Trophoblast cell (in vitro differentiated cells and primary cell): ENCODE measurements at regions not wholly inside any gene's neighbourhood (a gene's known extent, or its start where the extent isn't known, plus 50 kb on each side); places are given as distances from the start of the nearest gene placed in this dataset.
"Not testable (repeated sequence)": the region's sequence is repeated elsewhere in the genome, so short reads cannot be mapped to it uniquely, and the experiment has no call there.

ENCODE experiments used
- DNase-seq, 2 donors: peaks; one replicate each; pipeline ENCODE4 v3.0.0-alpha.2; 2016
- H2AFZ ChIP-seq: 2 replicates; pipeline ENCODE4 v1.6.1; 2013; ENCODE audit warnings: low read length, moderate library complexity, mild to moderate bottlenecking; ENCODE audit not compliant: insufficient read depth, poor library complexity
- H2AK5ac ChIP-seq: 2 replicates; pipeline ENCODE4 v1.6.1; 2013; ENCODE audit warnings: mild to moderate bottlenecking, low read length
- H2BK120ac ChIP-seq: 2 replicates; pipeline ENCODE4 v1.6.1; 2013; ENCODE audit warnings: low read length, mild to moderate bottlenecking, moderate library complexity; ENCODE audit not compliant: insufficient read depth, poor library complexity
- H2BK12ac ChIP-seq: 2 replicates; pipeline ENCODE4 v1.6.1; 2013; ENCODE audit warnings: mild to moderate bottlenecking, low read length, moderate library complexity
- H2BK5ac ChIP-seq: 2 replicates; pipeline ENCODE4 v1.6.1; 2013; ENCODE audit warnings: low read length, low read depth, moderate library complexity, mild to moderate bottlenecking; ENCODE audit not compliant: poor library complexity
- H3K14ac ChIP-seq: 2 replicates; pipeline ENCODE4 v1.6.1; 2013; ENCODE audit warnings: mild to moderate bottlenecking, low read length
- H3K18ac ChIP-seq: 2 replicates; pipeline ENCODE4 v1.6.1; 2013; ENCODE audit warnings: mild to moderate bottlenecking, low read length
- H3K23ac ChIP-seq: 2 replicates; pipeline ENCODE4 v1.6.1; 2013; ENCODE audit warnings: low read length
- H3K27ac ChIP-seq: 2 replicates; pipeline ENCODE4 v1.5.1; 2013; ENCODE audit warnings: low read depth, mild to moderate bottlenecking, inconsistent platforms, low read length, moderate library complexity
- H3K27me3 ChIP-seq: 2 replicates; pipeline ENCODE4 v1.6.1; 2013; ENCODE audit warnings: inconsistent platforms, mild to moderate bottlenecking, low read length, moderate library complexity; ENCODE audit not compliant: insufficient read depth
- H3K36me3 ChIP-seq, 2 experiments: 1 replicate in 1 of 2; 2 replicates in 1 of 2; pipeline ENCODE4 v1.6.1; 2013; ENCODE audit warnings: low read length in 2 of 2, mild to moderate bottlenecking in 2 of 2, moderate library complexity in 1 of 2; ENCODE audit not compliant: insufficient read depth in 2 of 2, control insufficient read depth in 1 of 2
- H3K4ac ChIP-seq: 2 replicates; pipeline ENCODE4 v1.6.1; 2013; ENCODE audit warnings: low read depth, mild to moderate bottlenecking, low read length, moderate library complexity
- H3K4me1 ChIP-seq, 2 experiments: 1 replicate in 1 of 2; 2 replicates in 1 of 2; pipeline ENCODE4 v1.6.1; 2013; ENCODE audit warnings: low read length in 2 of 2, mild to moderate bottlenecking in 2 of 2, moderate library complexity in 1 of 2; ENCODE audit not compliant: insufficient read depth in 2 of 2, control insufficient read depth in 1 of 2
- H3K4me2 ChIP-seq: 2 replicates; pipeline ENCODE4 v1.6.1; 2013; ENCODE audit warnings: inconsistent platforms, mild to moderate bottlenecking, low read length, moderate library complexity
- H3K4me3 ChIP-seq: 2 replicates; pipeline ENCODE4 v1.5.1; 2013; ENCODE audit warnings: mild to moderate bottlenecking, low read depth, low read length, inconsistent platforms
- H3K79me1 ChIP-seq: one replicate; pipeline ENCODE4 v1.6.1; 2013; ENCODE audit warnings: low read length
- H3K79me2 ChIP-seq: 2 replicates; pipeline ENCODE4 v1.6.1; 2013; ENCODE audit warnings: low read length, mild to moderate bottlenecking; ENCODE audit not compliant: control insufficient read depth, insufficient read depth, poor library complexity
- H3K9ac ChIP-seq: 2 replicates; pipeline ENCODE4 v1.6.1; 2013; ENCODE audit warnings: mild to moderate bottlenecking, low read length
- H3K9me3 ChIP-seq: 2 replicates; pipeline ENCODE4 v1.6.1; 2013; ENCODE audit warnings: low read depth, mild to moderate bottlenecking, control low read depth, inconsistent platforms, low read length; ENCODE audit not compliant: insufficient read depth
- H4K12ac ChIP-seq: 2 replicates; pipeline ENCODE4 v1.6.1; 2013; ENCODE audit warnings: low read depth, mild to moderate bottlenecking, low read length, moderate library complexity
- H4K8ac ChIP-seq: 2 replicates; pipeline ENCODE4 v1.6.1; 2013; ENCODE audit warnings: low read depth, mild to moderate bottlenecking, low read length, moderate library complexity
- H4K91ac ChIP-seq: one replicate; pipeline ENCODE4 v1.6.1; 2013; ENCODE audit warnings: low read depth, mild to moderate bottlenecking, low read length, moderate library complexity
- WGBS: extraction: QIAGEN DNeasy Blood & Tissue Kit; methylation state at CpG from one replicate; pipeline ENCODE4 v1.1.7; 2013; ENCODE audit warnings: missing lambda C conversion rate; ENCODE audit not compliant: insufficient read length, insufficient coverage; ENCODE audit errors: extremely low coverage; 5-methylcytosine and 5-hydroxymethylcytosine counted together

- H4K8ac ChIP-seq, H3K18ac ChIP-seq, H3K36me3 ChIP-seq, H2AK5ac ChIP-seq, H3K79me1 ChIP-seq, H3K4me2 ChIP-seq, H3K27ac ChIP-seq, H4K12ac ChIP-seq, H2BK5ac ChIP-seq, H3K4me1 ChIP-seq, H3K4ac ChIP-seq, H3K79me2 ChIP-seq, H4K91ac ChIP-seq, H3K14ac ChIP-seq, DNase-seq, H3K4me3 ChIP-seq, H2AFZ ChIP-seq, H2BK120ac ChIP-seq, H2BK12ac ChIP-seq, H3K27me3 ChIP-seq, H3K9ac ChIP-seq, H3K9me3 ChIP-seq, H3K23ac ChIP-seq: not testable (repeated sequence)
- WGBS: no CpG with 5 or more reads among the region's 6 CpGs
Measured at GRCh38 chrX:98240061-98240460, 1356.4 kb downstream of the RPA4 start.

- Histone ChIP-seq H3K14ac (no peak overlapping the region), H2AFZ (no peak overlapping the region), H2BK120ac (no peak overlapping the region), H3K9ac (no peak overlapping the region), H2BK5ac (no peak overlapping the region), H3K9me3 (no peaks in the 10 kb centered on the region), H2AK5ac (no peak overlapping the region), H3K36me3 (no peaks in the 10 kb centered on the region), H3K79me1 (no peaks in the 10 kb centered on the region), H3K18ac (no peak overlapping the region), H3K23ac (no peak overlapping the region), H3K4me1 (no peaks in the 10 kb centered on the region), H4K12ac (no peak overlapping the region), H3K4me3 (no peak overlapping the region), H3K4ac (no peak overlapping the region), H3K27ac (no peak overlapping the region), H3K27me3 (no peaks in the 10 kb centered on the region), H4K91ac (no peak overlapping the region), H3K4me2 (no peak overlapping the region), H4K8ac (no peak overlapping the region), H3K79me2 (no peaks in the 10 kb centered on the region), H2BK12ac (no peak overlapping the region)
- no peak for DNase-seq
Measured at GRCh38 chrX:98263135-98263534, 1379.4 kb downstream of the RPA4 start.

- no peaks in the 10 kb centered on the region for H3K79me2 ChIP-seq
- no peaks in the 10 kb centered on the region for H3K4me1 ChIP-seq
- no peaks in the 10 kb centered on the region for H3K9me3 ChIP-seq
- H2BK5ac ChIP-seq: no peak overlapping the region
- no peak overlapping the region for H4K91ac ChIP-seq
- DNase-seq: peak in 1 of 2 donors; percentile 10
- no peak overlapping the region for H3K4me2 ChIP-seq
- H3K14ac ChIP-seq: no peak overlapping the region
- H2BK12ac ChIP-seq: no peak overlapping the region
- no peak overlapping the region for H4K12ac ChIP-seq
- no peak overlapping the region for H3K18ac ChIP-seq
- no peak overlapping the region for H2AK5ac ChIP-seq
- H3K4ac ChIP-seq: no peak overlapping the region
- H2AFZ ChIP-seq: no peak overlapping the region
- no peak overlapping the region for H3K23ac ChIP-seq
- H3K9ac ChIP-seq: no peak overlapping the region
- H4K8ac ChIP-seq: no peak overlapping the region
- H3K4me3 ChIP-seq: no peak overlapping the region
- H3K36me3 ChIP-seq: no peaks in the 10 kb centered on the region
- H3K79me1 ChIP-seq: no peaks in the 10 kb centered on the region
- no peaks in the 10 kb centered on the region for H3K27me3 ChIP-seq
- H3K27ac ChIP-seq: no peak overlapping the region
- no peak overlapping the region for H2BK120ac ChIP-seq
Measured at GRCh38 chrX:98289726-98290125, 1406.0 kb downstream of the RPA4 start.

- Histone ChIP-seq H3K79me1 (no peaks in the 10 kb centered on the region), H2BK5ac (no peak overlapping the region), H2BK12ac (no peak overlapping the region), H3K9ac (no peak overlapping the region), H4K12ac (no peak overlapping the region), H3K14ac (no peak overlapping the region), H3K4ac (no peak overlapping the region), H3K4me2 (no peak overlapping the region), H3K4me1 (no peaks in the 10 kb centered on the region), H3K18ac (no peak overlapping the region), H3K23ac (no peak overlapping the region), H4K8ac (no peak overlapping the region), H2AK5ac (no peak overlapping the region), H4K91ac (no peak overlapping the region), H3K79me2 (no peaks in the 10 kb centered on the region), H2AFZ (no peak overlapping the region), H3K36me3 (no peaks in the 10 kb centered on the region), H3K27me3 (no peaks in the 10 kb centered on the region), H3K27ac (no peak overlapping the region), H3K4me3 (no peak overlapping the region), H3K9me3 (no peaks in the 10 kb centered on the region), H2BK120ac (no peak overlapping the region)
- no peak for DNase-seq
Measured at GRCh38 chrX:98294310-98294709, 1410.6 kb downstream of the RPA4 start.

- Histone ChIP-seq H3K27ac (no peak overlapping the region), H3K23ac (no peak overlapping the region), H4K8ac (no peak overlapping the region), H2AK5ac (no peak overlapping the region), H2BK5ac (no peak overlapping the region), H3K9ac (no peak overlapping the region), H3K27me3 (no peaks in the 10 kb centered on the region), H4K91ac (no peak overlapping the region), H3K4me3 (no peak overlapping the region), H2AFZ (no peak overlapping the region), H2BK120ac (no peak overlapping the region), H4K12ac (no peak overlapping the region), H3K4me1 (no peaks in the 10 kb centered on the region), H3K14ac (no peak overlapping the region), H3K79me2 (no peaks in the 10 kb centered on the region), H3K79me1 (no peaks in the 10 kb centered on the region), H3K4ac (no peak overlapping the region), H3K36me3 (no peaks in the 10 kb centered on the region), H3K18ac (no peak overlapping the region), H2BK12ac (no peak overlapping the region), H3K9me3 (no peaks in the 10 kb centered on the region), H3K4me2 (no peak overlapping the region)
- no peak for DNase-seq
- WGBS: no CpG with 5 or more reads among the region's 2 CpGs
Measured at GRCh38 chrX:98296129-98296528, 1412.4 kb downstream of the RPA4 start.
